H1 (cell line): ENCODE measurements at regions not wholly inside any gene's neighbourhood (a gene's known extent, or its start where the extent isn't known, plus 50 kb on each side); places are given as distances from the start of the nearest gene placed in this dataset.

Experiments
- CTCF ChIA-PET: fragments of 300-600 bp; sonication (Branson Sonifier 250); formaldehyde crosslinking; loops from one replicate; lab custom pipeline; 2021; ENCODE audit not compliant: partially characterized antibody; lab: Charles Lee
- POLR2A ChIA-PET: fragments of 300-600 bp; sonication (Branson Sonifier 250); formaldehyde crosslinking; loops from one replicate; lab custom pipeline; 2021; ENCODE audit warnings: inconsistent platforms; ENCODE audit not compliant: partially characterized antibody; lab: Charles Lee
- DNase-seq, 2 experiments: peaks; one replicate each; pipeline versions ENCODE4 v3.0.0 to v3.0.0-alpha.2; 2010 to 2022; ENCODE audit warnings: low spot score in 2 of 2, low read depth in 1 of 2, mixed read lengths in 1 of 2
- FAIRE-seq: peaks from 2 replicates; lab custom pipeline; 2011; peaks lifted over from hg19 to GRCh38; lab: Jason Lieb, UNC
- H2AFZ ChIP-seq: 2 replicates; pipeline ENCODE4 v1.8.1; 2012; ENCODE audit warnings: low read length, inconsistent platforms
- H2AK5ac ChIP-seq: 2 replicates; pipeline ENCODE4 v1.6.1; 2013; ENCODE audit warnings: low read depth, low read length
- H2BK120ac ChIP-seq: replicated peaks from 2 replicates; pipeline ENCODE3; 2013; ENCODE audit warnings: low read depth, low read length, inconsistent platforms
- H2BK12ac ChIP-seq: 2 replicates; pipeline ENCODE4 v1.6.1; 2013; ENCODE audit warnings: low read depth, low read length
- H2BK15ac ChIP-seq: 2 replicates; pipeline ENCODE4 v1.6.1; 2013; ENCODE audit warnings: low read length
- H2BK20ac ChIP-seq: 2 replicates; pipeline ENCODE4 v1.6.1; 2013; ENCODE audit warnings: low read length
- H2BK5ac ChIP-seq: 2 replicates; pipeline ENCODE4 v1.6.1; 2013; ENCODE audit warnings: low read depth, low read length
- H3K14ac ChIP-seq: 2 replicates; pipeline ENCODE4 v1.6.1; 2013; ENCODE audit warnings: inconsistent platforms; ENCODE audit not compliant: insufficient read length
- H3K18ac ChIP-seq: 2 replicates; pipeline ENCODE4 v1.6.1; 2013; ENCODE audit warnings: low read length; ENCODE audit errors: extremely low read depth
- H3K23ac ChIP-seq: 2 replicates; pipeline ENCODE4 v1.6.1; 2013; ENCODE audit warnings: inconsistent platforms; ENCODE audit not compliant: insufficient read length
- H3K23me2 ChIP-seq: 2 replicates; pipeline ENCODE4 v1.6.1; 2013; ENCODE audit warnings: low read depth, low read length
- H3K27ac ChIP-seq: 2 replicates; pipeline ENCODE4 v1.6.1; 2011; ENCODE audit warnings: low read depth, low read length, inconsistent platforms
- H3K27me3 ChIP-seq, 4 experiments: replicated peaks in 1 of 4; 1 replicate in 1 of 4; 2 replicates in 3 of 4; pipeline versions ENCODE4 v1.6.1 to v1.8.1; 2011 to 2013; ENCODE audit warnings: low read length in 3 of 4, mild to moderate bottlenecking in 3 of 4, inconsistent platforms in 2 of 4, mixed read lengths in 2 of 4, moderate library complexity in 1 of 4; ENCODE audit not compliant: control insufficient read depth in 3 of 4, insufficient read depth in 3 of 4; ENCODE audit errors: extremely low read depth in 1 of 4
- H3K36me3 ChIP-seq, 4 experiments: 2 replicates each; pipeline versions ENCODE4 v1.6.1 to v1.8.1; 2011 to 2013; ENCODE audit warnings: mild to moderate bottlenecking in 4 of 4, low read length in 3 of 4, moderate library complexity in 2 of 4, control low read depth in 1 of 4, inconsistent platforms in 1 of 4; ENCODE audit not compliant: insufficient read depth in 4 of 4, control insufficient read depth in 2 of 4
- H3K4ac ChIP-seq: replicated peaks from 2 replicates; pipeline ENCODE3; 2013; ENCODE audit warnings: low read length, low read depth, mixed read lengths, inconsistent platforms; ENCODE audit not compliant: insufficient read length
- H3K4me1 ChIP-seq, 4 experiments: replicated peaks in 1 of 4; 1 replicate in 1 of 4; 2 replicates in 3 of 4; pipeline versions ENCODE4 v1.6.1 to v1.8.1; 2011 to 2013; ENCODE audit warnings: low read length in 3 of 4, inconsistent platforms in 2 of 4, mixed read lengths in 1 of 4; ENCODE audit not compliant: insufficient read depth in 4 of 4, control insufficient read depth in 3 of 4
- H3K4me2 ChIP-seq, 2 experiments: 2 replicates each; pipeline versions ENCODE4 v1.6.1 to v1.8.1; 2011 to 2013; ENCODE audit warnings: low read depth in 2 of 2, low read length in 2 of 2, control low read depth in 1 of 2, inconsistent platforms in 1 of 2, mild to moderate bottlenecking in 1 of 2; ENCODE audit not compliant: insufficient read depth in 1 of 2
- H3K4me3 ChIP-seq, 4 experiments: fragments of 200-600, 300-600 bp in 1 of 4; sonication (generic), shearing (Covaris generic), sonication (Bioruptor Twin) in 1 of 4; 2 replicates each; pipeline versions ENCODE4 v1.5.1 to v1.8.1; 2011 to 2016; ENCODE audit warnings: low read length in 4 of 4, low read depth in 3 of 4, control low read depth in 2 of 4, inconsistent platforms in 2 of 4, mild to moderate bottlenecking in 2 of 4, mixed read lengths in 1 of 4, moderate library complexity in 1 of 4; ENCODE audit not compliant: insufficient read depth in 2 of 4; ENCODE audit errors: extremely low read depth in 1 of 4
- H3K56ac ChIP-seq: replicated peaks from 2 replicates; pipeline ENCODE3; 2013; ENCODE audit warnings: low read depth, mild to moderate bottlenecking, mixed read lengths, low read length, inconsistent platforms; ENCODE audit not compliant: insufficient read length
- H3K79me1 ChIP-seq: 2 replicates; pipeline ENCODE4 v1.6.1; 2013; ENCODE audit warnings: low read depth, low read length, control low read depth
- H3K79me2 ChIP-seq, 2 experiments: 2 replicates each; pipeline versions ENCODE4 v1.6.1 to v1.8.1; 2012 to 2013; ENCODE audit warnings: low read length in 2 of 2, mild to moderate bottlenecking in 2 of 2, inconsistent platforms in 1 of 2; ENCODE audit not compliant: insufficient read depth in 2 of 2, control insufficient read depth in 1 of 2
- H3K9ac ChIP-seq, 4 experiments: replicated peaks in 1 of 4; 1 replicate in 1 of 4; 2 replicates in 3 of 4; pipeline versions ENCODE4 v1.6.1 to v1.8.1; 2011 to 2013; ENCODE audit warnings: low read depth in 3 of 4, low read length in 3 of 4, control low read depth in 2 of 4, mild to moderate bottlenecking in 2 of 4, moderate library complexity in 2 of 4, inconsistent platforms in 1 of 4; ENCODE audit errors: extremely low read depth in 1 of 4
- H3K9me3 ChIP-seq, 2 experiments: 2 replicates each; pipeline versions ENCODE4 v1.6.1 to v1.8.1; 2012 to 2013; ENCODE audit warnings: mild to moderate bottlenecking in 2 of 2, moderate library complexity in 2 of 2, control low read depth in 1 of 2, inconsistent platforms in 1 of 2, low read depth in 1 of 2, low read length in 1 of 2, mixed read lengths in 1 of 2; ENCODE audit not compliant: insufficient read depth in 2 of 2
- H4K20me1 ChIP-seq, 2 experiments: replicated peaks in 1 of 2; 2 replicates each; pipeline versions ENCODE3 to v1.8.1; 2011 to 2013; ENCODE audit warnings: inconsistent platforms in 2 of 2, low read length in 2 of 2, mild to moderate bottlenecking in 1 of 2; ENCODE audit not compliant: insufficient read depth in 2 of 2, control insufficient read depth in 1 of 2
- H4K5ac ChIP-seq: 2 replicates; pipeline ENCODE4 v1.6.1; 2013; ENCODE audit warnings: low read length, low read depth, mixed read lengths, inconsistent platforms; ENCODE audit not compliant: insufficient read length
- H4K8ac ChIP-seq: 2 replicates; pipeline ENCODE4 v1.8.0; 2013; ENCODE audit warnings: mild to moderate bottlenecking, moderate library complexity, low read length, inconsistent platforms; ENCODE audit not compliant: insufficient read depth; ENCODE audit errors: extremely low read depth
- H4K91ac ChIP-seq: replicated peaks from 2 replicates; pipeline ENCODE3; 2013; ENCODE audit warnings: low read length, mixed read lengths, inconsistent platforms; ENCODE audit not compliant: insufficient read length
- CEBPB ChIP-seq: IDR thresholded peaks from 2 replicates; pipeline ENCODE4 v1.6.1; 2012; ENCODE audit warnings: low read depth, low read length
- KDM5A ChIP-seq: fragments of 200-600 bp; IDR thresholded peaks from 2 replicates; pipeline ENCODE4 v1.7.1; 2012; ENCODE audit warnings: mild to moderate bottlenecking, low read length, inconsistent platforms, mixed read lengths
- MAX ChIP-seq: IDR thresholded peaks from 2 replicates; pipeline ENCODE4 v1.6.1; 2012; ENCODE audit warnings: inconsistent platforms
- WGBS, 2 experiments: shearing (Covaris generic) in 1 of 2; methylation state at CpG; one replicate each; pipeline versions ENCODE4 v1.1.6 to v1.1.7; 2013 to 2015; ENCODE audit warnings: low lambda C conversion rate in 2 of 2, mixed read lengths in 2 of 2, inconsistent platforms in 1 of 2, low coverage in 1 of 2, missing lambda C conversion rate in 1 of 2; ENCODE audit not compliant: insufficient replicate concordance in 2 of 2, insufficient coverage in 1 of 2, insufficient read length in 1 of 2; ENCODE audit errors: extremely low coverage in 1 of 2, missing lambda C conversion rate in 1 of 2; 5-methylcytosine and 5-hydroxymethylcytosine counted together

DNA sequence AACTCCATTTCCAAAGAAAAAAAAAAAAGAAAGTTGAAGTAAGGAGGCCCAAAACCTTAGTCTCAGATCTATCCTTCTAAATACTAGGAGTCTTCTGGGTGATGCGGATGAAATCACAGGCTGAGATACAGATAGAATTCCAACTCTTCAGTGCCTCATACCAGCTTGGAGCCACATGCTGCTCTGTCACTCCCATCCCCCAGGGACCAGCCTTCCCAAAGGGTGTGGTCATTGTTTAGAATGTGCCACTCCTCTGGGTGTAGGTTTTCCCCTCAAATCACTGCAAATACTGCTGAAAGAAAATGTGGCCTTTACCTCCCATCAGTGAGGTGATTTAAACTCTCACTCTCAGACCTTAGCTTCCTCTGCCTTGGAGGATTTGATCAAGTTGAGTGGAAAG lies 112.9 kb downstream of the CDC7 start:
- WGBS, 2 experiments = 88% methylated on average over 1 of the region's 1 CpG; no CpG with 5 or more reads in 1 of the 2 experiments
- H3K14ac ChIP-seq = no peak overlapping the region
- DNase-seq (no peak), FAIRE-seq (no peak)
- no peak overlapping the region for H2AK5ac ChIP-seq
- no peak overlapping the region for H3K27ac ChIP-seq
- H3K9ac ChIP-seq = no peak overlapping the region
- H2AFZ ChIP-seq = 0 out of 2 replicates have a peak overlapping the region, but pooled peaks have one; percentile 31
- no peak overlapping the region for H2BK12ac ChIP-seq
- H2BK15ac ChIP-seq = no peak overlapping the region
- no peak overlapping the region for H2BK5ac ChIP-seq
- no peak overlapping the region for H3K23ac ChIP-seq
- H3K4me3 ChIP-seq = no peak overlapping the region
- H3K56ac ChIP-seq = no peak overlapping the region
- H3K4me2 ChIP-seq = no peak overlapping the region
- peaks cover 1 to 10% (median 7%) of the 10 kb centered on the region in 4 experiments; a peak in 6 of 7 replicates for H3K4me1 ChIP-seq
- H2BK20ac ChIP-seq = no peak overlapping the region
- H4K20me1 ChIP-seq = no peaks in the 10 kb centered on the region
- H3K18ac ChIP-seq = no peak overlapping the region
- H3K79me2 ChIP-seq = no peaks in the 10 kb centered on the region
- H4K5ac ChIP-seq = no peak overlapping the region
- H2BK120ac ChIP-seq = no peak overlapping the region
- H3K4ac ChIP-seq = no peak overlapping the region
- H3K27me3 ChIP-seq = no peaks in the 10 kb centered on the region
- CTCF ChIA-PET = no interaction called here
- no peaks in the 10 kb centered on the region for H3K79me1 ChIP-seq
- H3K23me2 ChIP-seq = no peaks in the 10 kb centered on the region
- POLR2A ChIA-PET = interaction anchor here (0.6 kb wide), 2 partner anchors 208 to 1353 kb away, joined by 3 to 6 read pairs; no protein-coding TSS in a partner anchor
- H4K91ac ChIP-seq = no peak overlapping the region
- no peaks in the 10 kb centered on the region; a peak in 1 of 8 replicates for H3K36me3 ChIP-seq
- TF ChIP-seq MAX (peak; percentile 21; the same call in 1 of the 2 replicates), KDM5A (no peak), CEBPB (no peak)
- no peaks in the 10 kb centered on the region for H3K9me3 ChIP-seq
- no peak overlapping the region for H4K8ac ChIP-seq
